Activated CD8-positive, alpha-beta T cell treated with anti-CD3 and anti-CD28 coated beads, Interleukin-2, amount 10 ng/mL, durations not matched to agents 7 days and 5 days (primary cell): ENCODE measurements at regions not wholly inside any gene's neighbourhood (a gene's known extent, or its start where the extent isn't known, plus 50 kb on each side); places are given as distances from the start of the nearest gene placed in this dataset.

Experiments used
- ATAC-seq: fragments of 150-1000 bp; cut with Tn5 transposase; one replicate; pipeline ENCODE4 v1.10.0; 2021; ENCODE audit warnings: moderate library complexity
- CTCF ChIA-PET: fragments of 350-600 bp; sonication (Branson Sonifier 250); formaldehyde crosslinking; loops from one replicate; lab custom pipeline; 2021; ENCODE audit warnings: antibody characterized with exemption; lab: Charles Lee
- POLR2A ChIA-PET: fragments of 350-600 bp; sonication (Branson Sonifier 250); formaldehyde crosslinking; loops from one replicate; lab custom pipeline; 2021; ENCODE audit warnings: antibody characterized with exemption; lab: Charles Lee
- DNase-seq: peaks from one replicate; pipeline ENCODE4 v3.0.0-alpha.2; 2020
- H3K27ac Mint-ChIP-seq: one replicate; pipeline ENCODE4 v1.8.0; 2021; ENCODE audit warnings: mild to moderate bottlenecking, mixed read lengths
- H3K27me3 Mint-ChIP-seq: one replicate; pipeline ENCODE4 v1.8.0; 2021; ENCODE audit warnings: low read depth, mixed read lengths
- H3K36me3 Mint-ChIP-seq: one replicate; pipeline ENCODE4 v1.8.0; 2021; ENCODE audit warnings: low read depth, mixed read lengths
- H3K4me1 Mint-ChIP-seq: one replicate; pipeline ENCODE4 v1.8.0; 2021; ENCODE audit warnings: low read depth, mixed read lengths
- H3K4me3 Mint-ChIP-seq: one replicate; pipeline ENCODE4 v1.8.0; 2021; ENCODE audit warnings: mild to moderate bottlenecking, mixed read lengths
- H3K9me3 Mint-ChIP-seq: one replicate; pipeline ENCODE4 v1.8.0; 2022; ENCODE audit warnings: mixed read lengths; ENCODE audit not compliant: insufficient read depth

DNA sequence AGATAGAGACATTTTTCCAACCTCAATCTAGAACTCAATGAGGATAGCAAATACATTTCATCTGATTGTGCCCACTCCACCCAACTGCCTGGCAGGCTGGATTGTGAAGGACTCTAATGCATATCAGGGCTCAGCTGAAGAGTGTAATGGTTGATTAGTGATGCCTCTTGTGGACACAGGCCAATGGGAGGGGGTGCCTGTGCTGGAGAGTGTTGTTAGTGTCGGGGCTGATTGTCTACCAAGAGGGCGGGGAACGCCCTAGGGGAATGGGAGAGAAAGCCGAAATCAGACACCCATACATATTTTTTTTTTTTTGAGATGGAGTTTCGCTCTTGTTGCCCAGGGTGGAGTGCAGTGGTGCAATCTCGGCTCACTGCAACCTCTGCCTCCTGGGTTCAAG lies 103.7 kb upstream of the SALL4 start:
- ATAC-seq (no peak), DNase-seq (no peak)
- no peak overlapping the region for H3K4me3 Mint-ChIP-seq
- H3K4me1 Mint-ChIP-seq: no peaks in the 10 kb centered on the region
- H3K27ac Mint-ChIP-seq: no peak overlapping the region
- no peaks in the 10 kb centered on the region for H3K27me3 Mint-ChIP-seq
- H3K36me3 Mint-ChIP-seq: no peaks in the 10 kb centered on the region
- ChIA-PET POLR2A (no interaction called here), CTCF (no interaction called here)
- no peaks in the 10 kb centered on the region for H3K9me3 Mint-ChIP-seq

DNA sequence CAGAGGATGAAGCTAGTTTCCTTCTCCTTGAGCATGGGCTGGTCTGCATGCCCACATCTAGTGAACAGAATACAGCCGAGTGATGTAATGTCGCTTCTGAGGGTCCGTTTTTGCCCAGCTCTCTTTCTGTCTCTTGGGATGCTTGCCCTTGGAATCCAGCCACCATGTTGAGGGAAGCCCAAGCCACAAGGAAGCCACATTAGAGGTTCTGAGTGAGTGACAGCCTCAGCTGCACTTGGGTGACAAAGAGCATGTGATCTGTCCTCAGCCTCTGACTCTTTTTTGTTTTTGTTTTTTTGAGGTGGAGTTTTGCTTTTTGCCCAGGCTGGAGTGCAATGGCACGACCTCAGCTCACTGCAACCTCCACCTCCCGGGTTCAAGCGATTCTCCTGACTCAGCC lies 100.6 kb upstream of the SALL4 start:
- CTCF ChIA-PET: no interaction called here
- no peaks in the 10 kb centered on the region for H3K27me3 Mint-ChIP-seq
- no peak for ATAC-seq
- no peaks in the 10 kb centered on the region for H3K4me1 Mint-ChIP-seq
- no peaks in the 10 kb centered on the region for H3K36me3 Mint-ChIP-seq
- no peaks in the 10 kb centered on the region for H3K9me3 Mint-ChIP-seq
- H3K4me3 Mint-ChIP-seq: no peak overlapping the region
- no peak for DNase-seq
- no peak overlapping the region for H3K27ac Mint-ChIP-seq
- POLR2A ChIA-PET: no interaction called here

DNA sequence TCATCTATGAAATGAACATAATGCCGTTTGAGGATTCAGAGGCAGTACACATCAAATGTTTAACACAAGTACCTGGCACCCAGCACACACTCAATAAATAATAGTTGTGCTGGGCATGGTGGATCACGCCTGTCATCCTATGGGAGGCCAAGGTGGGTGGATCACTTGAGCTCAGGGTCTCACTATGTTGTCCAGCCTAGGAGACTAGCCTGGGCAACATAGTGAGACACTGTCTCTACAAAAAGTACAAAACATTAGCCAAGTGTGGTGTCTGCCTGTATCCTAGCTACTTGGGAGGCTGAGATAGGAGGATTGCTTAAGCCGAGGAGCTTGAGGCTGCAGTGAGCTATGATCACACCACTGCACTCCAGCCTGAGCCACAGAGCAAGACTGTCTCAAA lies 98.1 kb upstream of the SALL4 start:
- no peaks in the 10 kb centered on the region for H3K36me3 Mint-ChIP-seq
- ChIA-PET POLR2A (no interaction called here), CTCF (no interaction called here)
- H3K27me3 Mint-ChIP-seq: no peaks in the 10 kb centered on the region
- DNase-seq (no peak), ATAC-seq (no peak)
- no peaks in the 10 kb centered on the region for H3K4me1 Mint-ChIP-seq
- no peaks in the 10 kb centered on the region for H3K9me3 Mint-ChIP-seq
- no peak overlapping the region for H3K4me3 Mint-ChIP-seq
- no peak overlapping the region for H3K27ac Mint-ChIP-seq

DNA sequence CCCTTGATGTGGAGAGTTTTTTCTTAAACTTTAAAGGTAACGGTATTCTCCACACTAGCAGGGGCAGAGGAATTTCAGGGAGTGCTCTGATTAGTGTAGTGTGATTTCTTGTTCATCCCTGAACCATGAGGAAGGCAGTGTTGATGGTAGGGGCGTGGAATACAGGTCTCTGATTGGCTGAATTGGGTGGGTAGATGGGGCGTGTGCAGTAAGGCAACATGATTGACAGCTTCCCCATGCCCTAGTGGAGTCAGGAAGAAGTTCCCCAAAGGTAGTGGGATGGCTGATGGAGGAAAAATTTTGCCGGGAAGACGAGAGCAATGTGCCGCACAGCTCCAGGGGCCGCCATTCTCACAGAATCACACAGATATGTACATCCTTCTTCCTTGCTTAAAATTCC lies 97.4 kb upstream of the SALL4 start:
- DNase-seq (no peak), ATAC-seq (no peak)
- H3K4me1 Mint-ChIP-seq: no peaks in the 10 kb centered on the region
- ChIA-PET CTCF (no interaction called here), POLR2A (interaction anchor here (0.5 kb wide), 1 partner anchor 543 kb away, joined by 3 read pairs; no protein-coding TSS in a partner anchor)
- H3K36me3 Mint-ChIP-seq: no peaks in the 10 kb centered on the region
- no peaks in the 10 kb centered on the region for H3K27me3 Mint-ChIP-seq
- H3K27ac Mint-ChIP-seq: no peak overlapping the region
- H3K4me3 Mint-ChIP-seq: no peak overlapping the region
- H3K9me3 Mint-ChIP-seq: no peaks in the 10 kb centered on the region

DNA sequence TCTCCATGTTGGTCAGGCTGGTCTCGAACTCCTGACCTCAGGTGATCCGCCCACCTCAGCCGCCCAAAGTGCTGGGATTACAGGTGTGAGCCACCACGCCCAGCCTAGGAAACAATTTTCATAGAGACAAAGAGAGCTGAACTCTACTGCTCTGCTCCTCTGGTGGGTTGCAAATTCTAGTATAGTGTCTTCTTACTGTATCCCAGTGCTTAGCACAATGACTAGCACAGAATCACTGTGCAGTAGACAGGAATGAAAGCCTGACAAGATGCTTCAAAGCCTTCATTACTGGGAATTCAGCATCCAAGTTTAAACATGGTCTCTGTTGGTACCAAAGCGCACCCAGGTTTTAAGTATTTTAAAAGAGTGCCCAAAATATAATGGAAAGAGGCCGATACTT lies 96.5 kb upstream of the SALL4 start:
- Mint-ChIP-seq H3K4me3 (no peak overlapping the region), H3K36me3 (no peaks in the 10 kb centered on the region), H3K4me1 (no peaks in the 10 kb centered on the region), H3K27ac (no peak overlapping the region), H3K9me3 (no peaks in the 10 kb centered on the region), H3K27me3 (no peaks in the 10 kb centered on the region)
- ChIA-PET POLR2A (no interaction called here), CTCF (no interaction called here)
- DNase-seq (no peak), ATAC-seq (no peak)

DNA sequence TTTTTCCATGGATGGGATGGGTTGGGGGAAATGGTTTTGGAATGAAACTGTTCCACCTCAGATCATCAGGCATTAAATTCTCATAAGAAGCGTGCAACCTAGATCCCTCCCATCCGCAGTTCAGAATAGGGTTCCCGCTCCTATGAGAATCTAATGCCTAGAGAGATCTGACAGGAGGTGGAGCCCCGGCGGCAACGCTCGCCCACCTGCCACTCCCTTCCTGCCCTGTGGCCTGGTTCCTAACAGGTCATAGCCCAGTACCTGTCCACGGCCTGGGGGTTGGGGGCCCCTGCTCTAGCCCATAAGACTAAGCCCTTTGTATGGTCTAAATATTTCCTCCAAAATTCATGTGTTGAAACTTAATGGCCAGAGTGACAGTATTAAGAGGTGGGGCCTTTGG lies 92.3 kb upstream of the SALL4 start:
- no peak for ATAC-seq
- no peak overlapping the region for H3K27ac Mint-ChIP-seq
- no peaks in the 10 kb centered on the region for H3K36me3 Mint-ChIP-seq
- H3K27me3 Mint-ChIP-seq: no peaks in the 10 kb centered on the region
- H3K4me1 Mint-ChIP-seq: no peaks in the 10 kb centered on the region
- ChIA-PET POLR2A (no interaction called here), CTCF (no interaction called here)
- no peaks in the 10 kb centered on the region for H3K9me3 Mint-ChIP-seq
- no peak for DNase-seq
- no peak overlapping the region for H3K4me3 Mint-ChIP-seq

DNA sequence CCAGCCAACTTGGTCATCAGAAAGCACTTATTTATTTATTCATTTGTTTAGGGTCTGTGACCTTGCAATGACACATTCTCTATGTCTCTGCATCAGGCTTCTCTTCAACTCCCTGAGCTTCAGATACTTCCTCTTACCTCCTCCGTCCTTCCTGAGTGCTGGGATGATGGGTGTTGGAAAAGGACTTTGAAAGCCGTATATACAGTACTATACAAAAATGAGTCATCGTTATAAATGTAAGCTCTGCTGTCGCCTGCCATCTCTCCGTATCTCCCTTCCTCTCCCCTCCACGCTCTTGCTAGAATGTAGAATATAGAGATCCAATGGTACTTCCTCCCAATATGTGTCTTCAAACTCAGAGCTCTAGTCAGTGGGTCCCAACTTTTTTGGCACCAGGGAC lies 91.9 kb upstream of the SALL4 start:
- Mint-ChIP-seq H3K9me3 (no peaks in the 10 kb centered on the region), H3K36me3 (no peaks in the 10 kb centered on the region), H3K27ac (no peak overlapping the region), H3K4me3 (no peak overlapping the region), H3K27me3 (no peaks in the 10 kb centered on the region), H3K4me1 (no peaks in the 10 kb centered on the region)
- POLR2A ChIA-PET: no interaction called here
- ATAC-seq (no peak), DNase-seq (no peak)
- CTCF ChIA-PET: no interaction called here

DNA sequence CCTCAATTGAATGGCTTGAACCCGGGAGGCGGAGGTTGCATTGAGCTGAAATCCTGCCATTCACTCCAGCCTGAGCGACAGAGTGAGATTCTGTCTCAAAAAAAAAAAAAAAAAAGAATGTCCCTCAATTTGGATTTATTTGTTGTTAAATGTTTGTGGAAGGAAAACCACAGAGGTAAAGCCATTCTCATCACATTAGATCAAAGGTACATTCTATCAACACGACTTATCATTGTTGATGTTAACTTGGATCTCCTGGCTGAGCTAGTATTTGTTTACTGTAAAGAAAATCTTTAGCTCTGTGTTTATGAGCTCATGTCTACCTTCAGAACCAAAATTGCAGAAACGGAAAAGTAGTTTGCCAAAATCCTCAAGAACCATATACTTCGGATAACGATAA lies 91.4 kb upstream of the SALL4 start:
- ChIA-PET CTCF (no interaction called here), POLR2A (no interaction called here)
- no peaks in the 10 kb centered on the region for H3K4me1 Mint-ChIP-seq

DNA sequence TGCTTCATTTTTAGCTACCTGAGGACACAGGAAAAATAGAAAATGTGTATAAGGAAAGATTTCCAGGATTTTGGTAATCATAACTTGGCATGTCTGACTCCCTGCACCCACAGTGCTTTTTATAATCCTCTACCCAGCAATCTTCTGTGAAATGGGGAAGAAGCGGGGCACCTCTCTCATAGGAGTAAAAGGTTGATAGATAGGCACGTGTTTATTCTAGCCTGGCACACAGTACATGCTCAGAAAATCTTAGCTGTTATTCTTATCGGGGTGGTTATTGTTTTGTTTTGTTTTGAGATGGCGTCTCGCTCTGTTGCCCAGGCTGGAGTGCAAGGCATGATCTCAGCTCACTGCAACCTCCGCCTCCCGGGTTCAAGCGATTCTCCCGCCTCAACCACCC lies 87.7 kb upstream of the SALL4 start:
- H3K27me3 Mint-ChIP-seq: no peaks in the 10 kb centered on the region

More for the DNA sequence above, 91.4 kb upstream of the SALL4 start:
- Mint-ChIP-seq H3K4me3 (no peak overlapping the region), H3K36me3 (no peaks in the 10 kb centered on the region), H3K9me3 (no peaks in the 10 kb centered on the region), H3K27me3 (no peaks in the 10 kb centered on the region), H3K27ac (no peak overlapping the region)
- ATAC-seq: no peak
- no peak for DNase-seq

DNA sequence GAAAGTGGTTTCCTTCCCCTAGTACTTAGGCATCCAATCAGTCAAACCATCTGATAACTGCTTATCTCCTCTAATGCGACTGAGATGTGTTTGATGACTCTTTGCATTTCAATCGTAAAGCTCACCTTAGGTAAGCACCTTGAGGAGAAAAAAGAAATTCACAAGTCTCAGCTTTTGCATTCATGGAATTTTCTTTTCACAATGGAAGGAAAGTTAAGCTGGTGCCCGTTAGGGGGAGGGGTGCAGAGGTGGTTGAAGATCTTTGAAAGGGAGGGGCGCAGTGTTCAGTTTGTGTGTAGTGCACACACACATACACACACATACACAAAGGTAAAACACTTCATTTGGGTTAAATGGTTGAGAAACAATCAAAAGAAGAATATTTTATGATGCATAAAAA lies 87.1 kb upstream of the SALL4 start:
- Mint-ChIP-seq H3K27me3 (no peaks in the 10 kb centered on the region), H3K27ac (no peak overlapping the region), H3K4me3 (no peak overlapping the region), H3K36me3 (no peaks in the 10 kb centered on the region), H3K9me3 (no peaks in the 10 kb centered on the region), H3K4me1 (no peaks in the 10 kb centered on the region)
- ChIA-PET POLR2A (no interaction called here), CTCF (no interaction called here)
- DNase-seq (no peak), ATAC-seq (no peak)

More for the DNA sequence above, 87.7 kb upstream of the SALL4 start:
- ChIA-PET POLR2A (no interaction called here), CTCF (no interaction called here)
- no peak overlapping the region for H3K27ac Mint-ChIP-seq
- H3K9me3 Mint-ChIP-seq: no peaks in the 10 kb centered on the region
- no peaks in the 10 kb centered on the region for H3K36me3 Mint-ChIP-seq
- no peaks in the 10 kb centered on the region for H3K4me1 Mint-ChIP-seq
- ATAC-seq: no peak
- no peak overlapping the region for H3K4me3 Mint-ChIP-seq
- DNase-seq: no peak

DNA sequence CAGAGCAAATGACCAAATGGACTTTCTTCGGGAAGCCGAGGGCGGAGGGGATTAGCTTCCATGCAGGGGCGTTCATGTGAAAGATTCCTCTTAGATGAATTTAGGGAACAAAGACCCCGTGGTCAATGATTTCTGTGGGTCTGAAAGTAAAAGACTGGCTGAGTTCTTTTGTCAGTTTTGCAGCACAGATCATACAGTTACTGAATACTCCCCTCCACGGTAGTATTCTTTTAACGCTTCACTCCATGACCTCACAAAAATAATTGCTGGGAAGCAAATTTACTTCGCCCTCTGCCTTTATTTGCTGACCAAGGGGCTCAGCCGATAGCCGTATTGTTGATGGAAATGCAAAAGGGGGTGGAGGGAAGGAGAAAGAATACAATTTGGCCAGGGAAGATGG lies 86.0 kb upstream of the SALL4 start:
- POLR2A ChIA-PET: no interaction called here
- H3K27ac Mint-ChIP-seq: no peak overlapping the region
- H3K4me3 Mint-ChIP-seq: no peak overlapping the region
- H3K9me3 Mint-ChIP-seq: no peaks in the 10 kb centered on the region
- no peak for DNase-seq
- ATAC-seq: no peak
- CTCF ChIA-PET: no interaction called here
- H3K27me3 Mint-ChIP-seq: no peaks in the 10 kb centered on the region
- no peaks in the 10 kb centered on the region for H3K4me1 Mint-ChIP-seq
- no peaks in the 10 kb centered on the region for H3K36me3 Mint-ChIP-seq

DNA sequence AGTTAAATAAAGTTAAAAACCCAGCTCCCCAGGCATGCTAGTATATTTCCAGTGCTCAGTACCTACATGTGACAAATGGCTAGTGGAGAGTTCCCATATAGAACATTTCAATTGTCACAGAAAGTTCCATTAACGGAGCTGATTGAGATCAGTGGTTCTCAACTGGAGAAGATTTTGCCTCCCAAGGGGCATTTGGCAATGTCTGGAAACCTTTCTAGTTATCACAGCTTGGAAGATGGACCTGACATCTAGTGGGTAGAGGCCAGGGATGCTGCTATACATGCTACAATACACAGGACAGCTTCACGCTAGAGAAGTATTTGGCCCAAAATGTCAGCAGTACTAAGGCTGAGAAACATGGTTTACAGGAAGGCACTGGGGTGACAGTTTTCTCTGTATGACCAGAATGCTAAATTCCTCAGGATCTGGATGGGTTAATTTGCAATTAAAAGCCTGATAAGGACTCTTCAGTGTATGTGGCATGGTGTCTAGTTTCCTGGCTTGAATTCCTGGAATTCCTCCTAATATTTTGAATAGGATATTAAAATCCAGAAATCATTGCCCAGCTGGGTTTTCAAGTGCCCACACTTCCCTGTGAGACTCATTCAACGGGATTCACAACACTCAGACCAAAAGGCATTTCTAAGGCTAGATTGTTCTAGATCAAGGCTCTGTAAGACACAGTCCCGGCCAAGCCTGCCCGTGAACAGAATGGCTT lies 84.7 kb upstream of the SALL4 start:
- H3K4me1 Mint-ChIP-seq: no peaks in the 10 kb centered on the region
- ChIA-PET POLR2A (no interaction called here), CTCF (no interaction called here)
- H3K9me3 Mint-ChIP-seq: no peaks in the 10 kb centered on the region
- H3K36me3 Mint-ChIP-seq: no peaks in the 10 kb centered on the region
- no peak overlapping the region for H3K4me3 Mint-ChIP-seq
- no peaks in the 10 kb centered on the region for H3K27me3 Mint-ChIP-seq
- DNase-seq (no peak), ATAC-seq (no peak)
- H3K27ac Mint-ChIP-seq: no peak overlapping the region

DNA sequence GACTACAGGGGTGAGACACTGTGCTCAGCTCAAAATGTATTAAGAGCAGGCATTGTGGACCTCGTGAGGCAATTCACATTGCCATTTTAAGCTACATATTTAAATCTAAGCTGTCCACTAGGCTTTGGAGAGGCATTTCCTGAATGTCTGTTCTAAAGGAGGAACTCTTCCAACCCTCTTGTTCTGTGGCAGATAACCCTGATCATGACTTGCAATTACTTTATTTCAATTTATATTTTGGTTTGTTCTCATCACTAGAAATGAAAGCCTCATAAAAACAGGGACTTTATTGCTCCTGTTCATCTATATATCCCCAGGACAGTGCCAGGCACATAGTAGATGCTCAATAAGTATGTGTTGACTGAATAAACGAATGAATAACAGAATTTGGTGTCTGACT lies 84.0 kb upstream of the SALL4 start:
- Mint-ChIP-seq H3K4me3 (no peak overlapping the region), H3K4me1 (no peaks in the 10 kb centered on the region), H3K36me3 (no peaks in the 10 kb centered on the region), H3K27ac (no peak overlapping the region), H3K27me3 (no peaks in the 10 kb centered on the region), H3K9me3 (no peaks in the 10 kb centered on the region)
- no peak for DNase-seq
- ChIA-PET POLR2A (no interaction called here), CTCF (no interaction called here)
- no peak for ATAC-seq
